Fibroblast of lung (primary cell): ENCODE measurements at regions not wholly inside any gene's neighbourhood (a gene's known extent, or its start where the extent isn't known, plus 50 kb on each side); places are given as distances from the start of the nearest gene placed in this dataset.
A peak's percentile ranks its signal among the peaks of the same experiment; 100 is the strongest.

Source experiments
- DNase-seq, 2 donors: peaks; one replicate each; pipeline versions ENCODE4 v3.0.0 to v3.0.0-alpha.2; 2010; ENCODE audit warnings: low read depth in 2 of 2
- H2AFZ ChIP-seq: 2 replicates; pipeline ENCODE4 v1.5.1; 2012; ENCODE audit warnings: low read length, control low read depth, inconsistent platforms
- H3K27ac ChIP-seq: 2 replicates; pipeline ENCODE4 v1.5.1; 2011; ENCODE audit warnings: low read length, control low read depth; ENCODE audit not compliant: insufficient read depth
- H3K27me3 ChIP-seq: 2 replicates; pipeline ENCODE4 v1.5.1; 2011; ENCODE audit warnings: mild to moderate bottlenecking, low read length; ENCODE audit not compliant: control insufficient read depth, insufficient read depth
- H3K36me3 ChIP-seq: 2 replicates; pipeline ENCODE4 v1.5.1; 2011; ENCODE audit warnings: low read length; ENCODE audit not compliant: control insufficient read depth, insufficient read depth
- H3K4me1 ChIP-seq: 2 replicates; pipeline ENCODE4 v1.5.1; 2011; ENCODE audit warnings: low read length; ENCODE audit not compliant: control insufficient read depth, insufficient read depth; ENCODE audit errors: extremely low read depth
- H3K4me2 ChIP-seq: 2 replicates; pipeline ENCODE4 v1.5.1; 2011; ENCODE audit warnings: low read length, control low read depth; ENCODE audit not compliant: insufficient read depth; ENCODE audit errors: extremely low read depth
- H3K4me3 ChIP-seq, 4 experiments: fragments of 200-600 bp in 1 of 4; sonication (generic) in 1 of 4; replicated peaks in 1 of 4; 2 replicates each; pipeline ENCODE4 v1.5.1; 2011 to 2016; ENCODE audit warnings: low read length in 4 of 4, low read depth in 3 of 4, mild to moderate bottlenecking in 3 of 4, control low read depth in 2 of 4, inconsistent platforms in 1 of 4, mixed read lengths in 1 of 4; ENCODE audit not compliant: insufficient read depth in 1 of 4; ENCODE audit errors: control extremely low read depth in 1 of 4
- H3K79me2 ChIP-seq: 2 replicates; pipeline ENCODE4 v1.5.1; 2012; ENCODE audit warnings: mild to moderate bottlenecking, low read length, inconsistent platforms; ENCODE audit not compliant: control insufficient read depth, insufficient read depth
- H3K9ac ChIP-seq: 2 replicates; pipeline ENCODE4 v1.5.1; 2011; ENCODE audit warnings: mild to moderate bottlenecking, low read length, control low read depth; ENCODE audit not compliant: insufficient read depth
- H3K9me3 ChIP-seq: 2 replicates; pipeline ENCODE4 v1.5.1; 2012; ENCODE audit warnings: low read depth, low read length; ENCODE audit not compliant: control insufficient read depth, insufficient read depth
- H4K20me1 ChIP-seq: 2 replicates; pipeline ENCODE4 v1.5.1; 2011; ENCODE audit warnings: low read length; ENCODE audit not compliant: control insufficient read depth, insufficient read depth; ENCODE audit errors: extremely low read depth
- CTCF ChIP-seq, 2 donors: IDR thresholded peaks in 1 of 2; conservative IDR thresholded peaks in 1 of 2; 1 replicate in 1 of 2; 2 replicates in 1 of 2; pipeline ENCODE4 v1.5.1; 2011 to 2012; ENCODE audit warnings: low read length in 2 of 2, control low read depth in 1 of 2, inconsistent platforms in 1 of 2, low read depth in 1 of 2, mild to moderate bottlenecking in 1 of 2
- EZH2 ChIP-seq: IDR thresholded peaks from 2 replicates; pipeline ENCODE4 v1.5.1; 2012; ENCODE audit warnings: low read length, control low read depth, mild to moderate bottlenecking; ENCODE audit errors: missing control alignments

GRCh38 chr4:77445823-77446222, 159.8 kb upstream of the CXCL13 start:
- no peaks in the 10 kb centered on the region for H3K79me2 ChIP-seq
- H3K4me3 ChIP-seq = no peak overlapping the region
- TF ChIP-seq CTCF (conservative IDR thresholded peaks at IDR 0.05 in 1 of 2, IDR thresholded peaks at IDR 0.05 in 1 of 2; ENCODE audit: low read depth in 1 of 2, low read length in 2 of 2) = no peak
- TF ChIP-seq EZH2 = no peak
- H3K27ac ChIP-seq = no peak overlapping the region
- no peaks in the 10 kb centered on the region for H3K4me1 ChIP-seq
- no peak overlapping the region for H3K9ac ChIP-seq
- no peaks in the 10 kb centered on the region for H3K36me3 ChIP-seq
- H4K20me1 ChIP-seq = no peaks in the 10 kb centered on the region
- no peak overlapping the region for H3K4me2 ChIP-seq
- H2AFZ ChIP-seq = no peak overlapping the region
- H3K9me3 ChIP-seq = no peaks in the 10 kb centered on the region
- no peaks in the 10 kb centered on the region for H3K27me3 ChIP-seq
- DNase-seq = no peak

- no peak overlapping the region for H3K4me3 ChIP-seq
- DNase-seq = no peak
- H3K79me2 ChIP-seq = no peaks in the 10 kb centered on the region
- no peak overlapping the region for H3K4me2 ChIP-seq
- no peaks in the 10 kb centered on the region for H3K36me3 ChIP-seq
- no peaks in the 10 kb centered on the region for H4K20me1 ChIP-seq
- no peaks in the 10 kb centered on the region for H3K27me3 ChIP-seq
- H3K9ac ChIP-seq = no peak overlapping the region
- no peaks in the 10 kb centered on the region for H3K9me3 ChIP-seq
- no peak for TF ChIP-seq EZH2
- no peak for TF ChIP-seq CTCF (conservative IDR thresholded peaks at IDR 0.05 in 1 of 2, IDR thresholded peaks at IDR 0.05 in 1 of 2; ENCODE audit: low read depth in 1 of 2, low read length in 2 of 2)
- H2AFZ ChIP-seq = no peak overlapping the region
- no peak overlapping the region for H3K27ac ChIP-seq
- H3K4me1 ChIP-seq = no peaks in the 10 kb centered on the region
Measured at GRCh38 chr4:77446601-77447000, 159.0 kb upstream of the CXCL13 start.

DNA sequence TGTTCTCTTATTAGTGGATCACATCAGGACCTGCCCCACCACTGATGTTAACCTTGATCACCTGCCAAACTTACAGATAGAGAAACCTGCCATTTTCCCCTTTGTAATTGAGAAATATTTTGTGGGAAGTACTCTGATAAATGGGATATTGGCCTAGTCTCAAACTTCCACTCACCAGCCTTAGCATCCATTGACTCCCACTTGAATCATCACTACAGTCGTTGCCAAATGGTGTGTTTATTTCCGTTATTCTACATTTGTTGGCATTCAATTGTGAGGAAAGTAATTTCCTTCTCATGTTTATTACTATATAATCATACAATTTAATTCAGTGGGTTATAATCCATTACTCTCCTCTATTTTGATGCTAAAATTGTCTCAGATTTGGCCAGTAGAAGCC, 156.4 kb upstream of the CXCL13 start:
- no peak overlapping the region for H3K4me2 ChIP-seq
- no peaks in the 10 kb centered on the region for H3K79me2 ChIP-seq
- no peaks in the 10 kb centered on the region for H3K4me1 ChIP-seq
- H4K20me1 ChIP-seq = no peaks in the 10 kb centered on the region
- no peak overlapping the region for H3K9ac ChIP-seq
- H3K27ac ChIP-seq = no peak overlapping the region
- no peak for TF ChIP-seq EZH2
- no peak overlapping the region for H2AFZ ChIP-seq
- no peaks in the 10 kb centered on the region for H3K9me3 ChIP-seq
- peak; percentile 3 to 26 for DNase-seq
- H3K27me3 ChIP-seq = no peaks in the 10 kb centered on the region
- H3K36me3 ChIP-seq = no peaks in the 10 kb centered on the region
- no peak overlapping the region for H3K4me3 ChIP-seq
